HFF-Myc (cell line): ENCODE measurements at regions not wholly inside any gene's neighbourhood (a gene's known extent, or its start where the extent isn't known, plus 50 kb on each side); places are given as distances from the start of the nearest gene placed in this dataset.

Experiments
- DNase-seq: peaks from one replicate; pipeline ENCODE4 v3.0.0-alpha.2; 2011; ENCODE audit warnings: low read depth; ENCODE audit errors: extremely low read depth
- H3K4me3 ChIP-seq: replicated peaks from 2 replicates; pipeline ENCODE4 v1.5.1; 2011; ENCODE audit warnings: low read depth, mild to moderate bottlenecking, control low read depth, low read length
- CTCF ChIP-seq: IDR thresholded peaks from 2 replicates; pipeline ENCODE4 v1.5.1; 2012; ENCODE audit warnings: mild to moderate bottlenecking, low read depth, low read length, control low read depth; ENCODE audit errors: missing control alignments

- no peak for DNase-seq
- no peak for TF ChIP-seq CTCF
- no peak overlapping the region for H3K4me3 ChIP-seq
Measured at GRCh38 chr2:11031876-11032275, 120.1 kb downstream of the KCNF1 start.

DNA sequence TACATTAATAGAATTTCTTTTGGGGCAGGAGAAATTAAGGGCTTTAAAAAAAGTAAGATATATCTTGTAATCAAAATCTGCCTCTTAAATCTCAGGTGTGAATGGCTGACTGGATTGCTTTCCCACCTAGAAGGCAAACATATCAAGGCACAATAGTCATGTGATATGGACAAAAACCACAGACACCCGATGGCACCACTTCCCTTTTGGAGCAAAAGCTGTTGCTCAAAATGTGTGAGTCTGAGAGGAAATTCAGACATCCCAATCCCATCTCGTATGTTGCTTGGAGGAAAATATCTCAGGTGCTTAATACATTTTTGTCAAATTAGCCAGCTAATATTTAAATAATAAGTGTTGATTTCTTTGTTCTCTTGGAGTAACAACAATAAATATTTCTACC lies 120.7 kb downstream of the KCNF1 start:
- TF ChIP-seq CTCF: no peak
- DNase-seq: no peak
- no peak overlapping the region for H3K4me3 ChIP-seq

DNA sequence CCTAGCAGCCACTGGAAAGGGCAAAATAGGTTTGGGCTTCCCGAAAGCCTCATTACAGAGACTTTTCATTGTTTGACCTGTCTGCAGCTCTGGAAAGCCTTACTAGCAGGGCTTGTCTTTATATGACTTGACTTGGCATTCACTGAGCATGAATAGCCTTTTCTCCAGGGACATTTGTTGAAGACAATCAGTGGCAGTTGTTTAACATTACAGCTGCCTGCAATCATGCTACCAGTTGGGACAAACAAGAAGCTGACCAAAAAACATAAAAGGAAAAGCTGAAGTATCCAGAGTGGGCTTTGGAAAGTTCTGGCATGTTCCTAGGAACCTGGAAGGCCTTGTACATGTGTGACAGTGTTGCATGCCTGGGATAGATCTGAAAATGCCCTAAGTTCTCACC lies 121.4 kb downstream of the KCNF1 start:
- no peak for DNase-seq
- no peak overlapping the region for H3K4me3 ChIP-seq
- no peak for TF ChIP-seq CTCF

DNA sequence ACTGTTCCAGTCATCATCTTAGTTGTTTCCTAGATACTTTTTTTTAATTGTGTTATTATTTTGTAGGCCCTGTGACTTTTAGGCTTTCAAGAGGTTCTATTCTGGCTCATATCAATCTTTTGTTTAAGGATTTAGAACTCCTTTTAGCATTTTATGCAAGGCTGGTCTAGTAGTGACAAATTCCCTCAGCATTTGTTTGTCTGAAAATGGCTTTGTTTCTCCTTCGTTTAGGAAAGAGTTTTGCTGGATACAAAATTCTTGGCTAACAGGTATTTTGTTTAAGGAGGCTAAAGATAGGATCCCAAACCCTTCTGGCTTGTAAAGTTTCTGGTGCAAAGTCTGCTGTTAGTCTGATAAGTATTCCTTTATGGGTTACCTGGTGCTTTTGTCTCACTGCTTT lies 116.6 kb upstream of the SLC66A3 start:
- H3K4me3 ChIP-seq: no peak overlapping the region
- no peak for TF ChIP-seq CTCF
- DNase-seq: no peak

DNA sequence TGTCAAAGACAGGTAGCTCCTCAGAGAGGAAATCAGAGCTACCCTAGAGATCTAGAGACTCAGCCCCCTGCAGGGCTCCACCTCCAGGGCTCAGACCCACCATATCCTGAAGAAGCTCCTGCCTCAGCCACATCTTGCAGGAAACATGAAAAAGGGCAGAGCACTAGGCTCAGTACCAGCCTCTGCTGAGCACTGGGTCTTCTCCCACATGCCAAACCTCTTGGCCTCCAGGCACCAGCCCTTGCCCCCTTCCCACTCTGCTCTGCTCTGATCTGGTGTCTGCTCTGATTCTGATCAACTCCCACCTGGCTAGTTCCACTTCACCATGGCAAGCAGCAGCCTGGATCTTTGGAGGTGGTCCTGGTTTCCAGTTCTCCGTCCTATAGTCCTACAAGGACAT lies 114.3 kb upstream of the SLC66A3 start:
- no peak for DNase-seq
- no peak for TF ChIP-seq CTCF
- H3K4me3 ChIP-seq: no peak overlapping the region

- TF ChIP-seq CTCF: no peak
- H3K4me3 ChIP-seq: no peak overlapping the region
Measured at GRCh38 chr2:11042841-11043240, 112.4 kb upstream of the SLC66A3 start.

GRCh38 chr2:11043245-11043644 lies 112.0 kb upstream of the SLC66A3 start:
- no peak for DNase-seq
- no peak overlapping the region for H3K4me3 ChIP-seq
- TF ChIP-seq CTCF: no peak

More at GRCh38 chr2:11042841-11043240, 112.4 kb upstream of the SLC66A3 start:
- no peak for DNase-seq
